ENCODE measurements at regions not wholly inside any gene's neighbourhood (a gene's known extent, or its start where the extent isn't known, plus 50 kb on each side); places are given as distances from the start of the nearest gene placed in this dataset.

GRCh38 chr2:134152045-134153010, 101.5 kb upstream of the MGAT5 start:
- in situ Hi-C loops (cut with MboI; ENCODE audit: low sequenced_read_pairs): no loop called here

GRCh38 chr2:134153294-134153880, 100.5 kb upstream of the MGAT5 start:
- in situ Hi-C loops (cut with MboI; ENCODE audit: low sequenced_read_pairs): no loop called here

GRCh38 chr2:134154246-134154645, 99.6 kb upstream of the MGAT5 start:
- in situ Hi-C loops (cut with MboI; ENCODE audit: low sequenced_read_pairs): no loop called here

GRCh38 chr2:134155134-134155533, 98.7 kb upstream of the MGAT5 start:
- in situ Hi-C loops (cut with MboI; ENCODE audit: low sequenced_read_pairs): no loop called here

- in situ Hi-C loops (cut with MboI; ENCODE audit: low sequenced_read_pairs): no loop called here
These were observed 95.6 kb upstream of the MGAT5 start for GRCh38 chr2:134158295-134158694.

- in situ Hi-C loops (cut with MboI; ENCODE audit: low sequenced_read_pairs): no loop called here
These were observed 92.7 kb upstream of the MGAT5 start for GRCh38 chr2:134161170-134161547.

- in situ Hi-C loops (cut with MboI; ENCODE audit: low sequenced_read_pairs): no loop called here
These were observed 90.5 kb upstream of the MGAT5 start for GRCh38 chr2:134163336-134163735.

- in situ Hi-C loops (cut with MboI; ENCODE audit: low sequenced_read_pairs): no loop called here
These were observed 89.6 kb upstream of the MGAT5 start for GRCh38 chr2:134164306-134164705.

GRCh38 chr2:134167015-134167414, 86.9 kb upstream of the MGAT5 start:
- in situ Hi-C loops (cut with MboI; ENCODE audit: low sequenced_read_pairs): no loop called here

GRCh38 chr2:134169788-134170187, 84.1 kb upstream of the MGAT5 start:
- in situ Hi-C loops (cut with MboI; ENCODE audit: low sequenced_read_pairs): no loop called here

- in situ Hi-C loops (cut with MboI; ENCODE audit: low sequenced_read_pairs): no loop called here
These were observed 83.6 kb upstream of the MGAT5 start for GRCh38 chr2:134170294-134170693.

GRCh38 chr2:134170700-134171099, 83.2 kb upstream of the MGAT5 start:
- in situ Hi-C loops (cut with MboI; ENCODE audit: low sequenced_read_pairs): no loop called here

GRCh38 chr2:134173338-134174016, 80.4 kb upstream of the MGAT5 start:
- in situ Hi-C loops (cut with MboI; ENCODE audit: low sequenced_read_pairs): no loop called here

- in situ Hi-C loops (cut with MboI; ENCODE audit: low sequenced_read_pairs): no loop called here
These were observed 79.2 kb upstream of the MGAT5 start for GRCh38 chr2:134174711-134175110.

- in situ Hi-C loops (cut with MboI; ENCODE audit: low sequenced_read_pairs): no loop called here
These were observed 78.0 kb upstream of the MGAT5 start for GRCh38 chr2:134175834-134176233.

GRCh38 chr2:134177351-134177931, 76.4 kb upstream of the MGAT5 start:
- in situ Hi-C loops (cut with MboI; ENCODE audit: low sequenced_read_pairs): no loop called here

- in situ Hi-C loops (cut with MboI; ENCODE audit: low sequenced_read_pairs): no loop called here
These were observed 75.6 kb upstream of the MGAT5 start for GRCh38 chr2:134178138-134178877.

- in situ Hi-C loops (cut with MboI; ENCODE audit: low sequenced_read_pairs): no loop called here
These were observed 72.7 kb upstream of the MGAT5 start for GRCh38 chr2:134181219-134181618.

GRCh38 chr2:134183679-134184078, 70.2 kb upstream of the MGAT5 start:
- in situ Hi-C loops (cut with MboI; ENCODE audit: low sequenced_read_pairs): no loop called here

- in situ Hi-C loops (cut with MboI; ENCODE audit: low sequenced_read_pairs): no loop called here
These were observed 68.2 kb upstream of the MGAT5 start for GRCh38 chr2:134185639-134186038.

All from HL-60/S4 treated with phorbol 12-myristate 13-acetate at 8.2 ng/mL for 4 days and 3 days (cell line).